Sigmoid colon (tissue), 6 donors: ENCODE measurements at regions not wholly inside any gene's neighbourhood (a gene's known extent, or its start where the extent isn't known, plus 50 kb on each side); places are given as distances from the start of the nearest gene placed in this dataset.

ENCODE experiments used
- DNase-seq: peaks from one replicate; pipeline ENCODE4 v3.0.0-alpha.2; 2019
- H3K27ac ChIP-seq, 4 donors: fragments of 200-600 bp; sonication (generic); one replicate each; pipeline ENCODE4 v1.5.1; 2016 to 2019; ENCODE audit warnings: mild to moderate bottlenecking in 1 of 4
- H3K27me3 ChIP-seq, 3 donors: fragments of 200-600 bp; sonication (generic); one replicate each; pipeline ENCODE4 v1.5.1; 2019; ENCODE audit warnings: mild to moderate bottlenecking in 1 of 3
- H3K36me3 ChIP-seq, 4 donors: fragments of 200-600 bp; sonication (generic); one replicate each; pipeline ENCODE4 v1.5.1; 2016 to 2019
- H3K4me1 ChIP-seq, 4 donors: fragments of 200-600 bp; sonication (generic); one replicate each; pipeline ENCODE4 v1.5.1; 2017 to 2019
- H3K4me3 ChIP-seq, 4 donors: fragments of 200-600 bp; sonication (generic); one replicate each; pipeline ENCODE4 v1.5.1; 2017 to 2019; ENCODE audit warnings: mild to moderate bottlenecking in 2 of 4, moderate library complexity in 1 of 4
- H3K9me3 ChIP-seq, 4 donors: fragments of 200-600 bp in 3 of 4; sonication (generic) in 3 of 4; one replicate each; pipeline versions ENCODE4 v1.5.1 to v1.6.1; 2013 to 2019
- EP300 ChIP-seq, 4 donors: sonication (generic); formaldehyde crosslinking; IDR thresholded peaks; one replicate each; pipeline ENCODE4 v1.6.1; 2017; ENCODE audit warnings: antibody characterized with exemption in 4 of 4
- POLR2A ChIP-seq, 2 donors: fragments of 450-650 bp; IDR thresholded peaks; one replicate each; pipeline ENCODE4 v1.6.1; 2016; ENCODE audit warnings: antibody characterized with exemption in 2 of 2, mild to moderate bottlenecking in 2 of 2, moderate library complexity in 2 of 2
- POLR2AphosphoS5 ChIP-seq, 4 donors: sonication (generic); formaldehyde crosslinking; IDR thresholded peaks; one replicate each; pipeline ENCODE4 v1.6.1; 2017; ENCODE audit warnings: antibody characterized with exemption in 4 of 4
- WGBS, 2 donors: extraction: QIAGEN DNeasy Blood & Tissue Kit; methylation state at CpG; one replicate each; pipeline ENCODE4 v1.1.7; 2013; 5-methylcytosine and 5-hydroxymethylcytosine counted together
- intact Hi-C: fragments of 100-400 bp; cut with DNase I; formaldehyde crosslinking; loops from one replicate; pipeline ENCODE4 v1.15.1; 2023
- TF ChIP-seq, protein P1 (sequence below), 4 experiments: fragments of 450-650 bp in 3 of 4; fragments of 200-600 bp in 1 of 4; IDR thresholded peaks; one replicate each; pipeline ENCODE4 v1.5.1; 2016 to 2019; ENCODE audit warnings: antibody characterized with exemption in 4 of 4, mild to moderate bottlenecking in 3 of 4, moderate library complexity in 2 of 4
- donor health status: healthy with polysubstance abuse.
- donor health status: healthy.

DNA sequence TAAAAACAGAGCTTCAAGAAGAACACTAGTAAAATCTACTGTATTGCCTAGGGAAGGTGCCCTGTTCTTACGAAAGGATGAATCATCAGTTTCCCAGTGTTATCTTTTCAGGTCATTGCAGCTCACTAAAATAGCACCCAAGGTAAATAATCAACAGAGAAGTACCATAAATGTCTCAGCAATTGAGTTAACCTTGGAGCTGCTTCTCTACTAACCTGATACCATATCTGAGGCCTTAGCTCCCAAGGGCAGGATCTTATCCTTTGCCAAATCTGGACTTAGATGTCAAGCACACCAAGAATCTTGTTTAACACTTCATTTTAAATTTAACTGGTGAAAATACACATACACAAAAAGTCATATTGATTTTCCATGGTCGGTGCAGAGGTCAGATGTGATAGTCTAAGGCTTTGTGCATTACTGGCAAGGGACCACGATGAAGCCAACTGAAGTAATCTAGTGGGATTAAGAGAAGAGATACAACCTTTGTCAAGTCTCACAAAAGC, 81.5 kb downstream of the EDN1 start:
- H3K9me3 ChIP-seq = peaks cover 0 to under 1% (median 0%) of the 10 kb centered on the region in 4 donors
- TF ChIP-seq EP300 (IDR thresholded peaks at IDR 0.05) = no peak
- no peak for TF ChIP-seq POLR2AphosphoS5 (IDR thresholded peaks at IDR 0.05)
- TF ChIP-seq, protein P1, sequence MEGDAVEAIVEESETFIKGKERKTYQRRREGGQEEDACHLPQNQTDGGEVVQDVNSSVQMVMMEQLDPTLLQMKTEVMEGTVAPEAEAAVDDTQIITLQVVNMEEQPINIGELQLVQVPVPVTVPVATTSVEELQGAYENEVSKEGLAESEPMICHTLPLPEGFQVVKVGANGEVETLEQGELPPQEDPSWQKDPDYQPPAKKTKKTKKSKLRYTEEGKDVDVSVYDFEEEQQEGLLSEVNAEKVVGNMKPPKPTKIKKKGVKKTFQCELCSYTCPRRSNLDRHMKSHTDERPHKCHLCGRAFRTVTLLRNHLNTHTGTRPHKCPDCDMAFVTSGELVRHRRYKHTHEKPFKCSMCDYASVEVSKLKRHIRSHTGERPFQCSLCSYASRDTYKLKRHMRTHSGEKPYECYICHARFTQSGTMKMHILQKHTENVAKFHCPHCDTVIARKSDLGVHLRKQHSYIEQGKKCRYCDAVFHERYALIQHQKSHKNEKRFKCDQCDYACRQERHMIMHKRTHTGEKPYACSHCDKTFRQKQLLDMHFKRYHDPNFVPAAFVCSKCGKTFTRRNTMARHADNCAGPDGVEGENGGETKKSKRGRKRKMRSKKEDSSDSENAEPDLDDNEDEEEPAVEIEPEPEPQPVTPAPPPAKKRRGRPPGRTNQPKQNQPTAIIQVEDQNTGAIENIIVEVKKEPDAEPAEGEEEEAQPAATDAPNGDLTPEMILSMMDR (IDR thresholded peaks at IDR 0.05) = no peak
- no peak for TF ChIP-seq POLR2A (IDR thresholded peaks at IDR 0.05)
- no peaks in the 10 kb centered on the region for H3K36me3 ChIP-seq
- intact Hi-C loops = no loop called here
- WGBS, 2 donors = 16 to 69% methylated on average over 3 of the region's 3 CpGs
- no peak for DNase-seq
- H3K27me3 ChIP-seq = no peaks in the 10 kb centered on the region
- H3K4me3 ChIP-seq = no peak overlapping the region
- no peak overlapping the region for H3K27ac ChIP-seq
- no peaks in the 10 kb centered on the region for H3K4me1 ChIP-seq

DNA sequence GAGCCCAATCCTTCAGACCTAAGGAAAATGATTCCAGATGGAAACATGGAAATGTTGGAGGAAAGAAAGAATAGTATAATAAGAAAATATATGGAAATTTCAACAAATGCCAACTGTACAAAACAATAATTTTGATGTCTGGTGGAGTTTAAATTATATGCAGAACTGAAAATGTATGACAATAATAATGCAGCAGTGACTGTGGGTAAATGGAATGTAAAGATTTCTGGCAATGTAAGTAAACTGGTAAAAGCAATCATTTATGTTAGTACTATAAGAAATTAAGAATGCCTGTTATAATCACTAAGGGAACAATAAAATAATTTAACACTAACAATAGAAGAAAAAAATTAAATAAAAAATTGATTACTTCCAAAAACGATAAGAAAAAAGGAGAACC, 89.0 kb downstream of the EDN1 start:
- Histone ChIP-seq H3K36me3 (no peaks in the 10 kb centered on the region), H3K27ac (no peak overlapping the region), H3K27me3 (no peaks in the 10 kb centered on the region), H3K9me3 (peaks cover 0 to 2% (median under 1%) of the 10 kb centered on the region in 4 donors), H3K4me3 (no peak overlapping the region), H3K4me1 (no peaks in the 10 kb centered on the region)
- TF ChIP-seq, protein P1 (IDR thresholded peaks at IDR 0.05) = no peak
- TF ChIP-seq EP300 (IDR thresholded peaks at IDR 0.05) = no peak
- TF ChIP-seq POLR2A (IDR thresholded peaks at IDR 0.05) = no peak
- no peak for TF ChIP-seq POLR2AphosphoS5 (IDR thresholded peaks at IDR 0.05)
- 89 to 96% methylated on average over 1 of the region's 1 CpG for WGBS, 2 donors
- DNase-seq = no peak
- intact Hi-C loops = no loop called here

DNA sequence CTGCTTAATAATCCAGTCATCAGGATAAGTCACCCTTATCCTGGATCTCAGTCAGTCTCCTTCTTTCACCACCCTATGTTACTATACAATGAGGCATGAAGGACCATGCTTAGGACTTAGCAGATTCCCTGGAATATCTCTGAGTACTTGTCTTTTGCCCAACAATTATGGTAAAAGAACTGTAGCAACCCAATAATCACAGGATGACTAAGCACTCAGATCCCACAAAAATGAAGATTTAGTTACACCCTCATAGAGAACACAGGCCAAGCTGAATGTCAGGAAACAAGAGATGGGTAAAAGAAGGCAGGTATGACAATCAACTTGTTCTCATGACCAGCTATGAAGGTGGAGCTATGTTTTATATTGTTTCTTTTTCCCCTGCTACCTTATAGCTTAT, 91.4 kb downstream of the EDN1 start:
- intact Hi-C loops = no loop called here
- DNase-seq = no peak
- no peaks in the 10 kb centered on the region for H3K4me1 ChIP-seq
- H3K4me3 ChIP-seq = no peak overlapping the region
- H3K36me3 ChIP-seq = no peaks in the 10 kb centered on the region
- H3K9me3 ChIP-seq = peaks cover 0 to 2% (median under 1%) of the 10 kb centered on the region in 4 donors
- TF ChIP-seq POLR2A (IDR thresholded peaks at IDR 0.05) (no peak), EP300 (IDR thresholded peaks at IDR 0.05) (no peak), POLR2AphosphoS5 (IDR thresholded peaks at IDR 0.05) (no peak)
- TF ChIP-seq, protein P1 (IDR thresholded peaks at IDR 0.05) = no peak
- H3K27me3 ChIP-seq = no peaks in the 10 kb centered on the region
- H3K27ac ChIP-seq = no peak overlapping the region

DNA sequence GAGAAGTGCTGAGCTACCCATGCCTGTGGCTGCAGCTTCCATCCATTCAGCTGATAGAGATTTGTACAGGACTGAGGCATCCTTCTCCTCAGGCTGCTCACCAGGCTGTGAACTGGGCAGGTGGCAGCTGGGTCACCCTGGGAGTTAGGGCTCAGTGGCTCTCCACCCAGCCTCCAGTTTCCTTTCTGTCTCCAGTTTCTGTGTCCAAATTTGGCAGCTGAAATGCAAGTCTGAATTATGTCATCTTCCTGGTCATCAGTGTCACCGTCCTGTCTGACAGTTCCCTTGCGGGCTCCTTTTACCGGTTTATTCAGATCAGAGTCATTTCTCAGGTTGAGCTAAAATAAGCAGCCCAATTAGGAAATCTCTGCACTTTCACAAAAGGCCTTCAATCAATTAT, 93.3 kb downstream of the EDN1 start:
- H3K4me3 ChIP-seq = no peak overlapping the region
- no peak for DNase-seq
- intact Hi-C loops = no loop called here
- TF ChIP-seq POLR2A (IDR thresholded peaks at IDR 0.05) (no peak), POLR2AphosphoS5 (IDR thresholded peaks at IDR 0.05) (no peak), EP300 (IDR thresholded peaks at IDR 0.05) (no peak)
- TF ChIP-seq, protein P1 (IDR thresholded peaks at IDR 0.05) = no peak
- WGBS, 2 donors = 88 to 93% methylated on average over 3 of the region's 3 CpGs
- no peaks in the 10 kb centered on the region for H3K9me3 ChIP-seq
- H3K27me3 ChIP-seq = no peaks in the 10 kb centered on the region
- no peaks in the 10 kb centered on the region for H3K36me3 ChIP-seq
- H3K27ac ChIP-seq = no peak overlapping the region
- no peaks in the 10 kb centered on the region for H3K4me1 ChIP-seq

DNA sequence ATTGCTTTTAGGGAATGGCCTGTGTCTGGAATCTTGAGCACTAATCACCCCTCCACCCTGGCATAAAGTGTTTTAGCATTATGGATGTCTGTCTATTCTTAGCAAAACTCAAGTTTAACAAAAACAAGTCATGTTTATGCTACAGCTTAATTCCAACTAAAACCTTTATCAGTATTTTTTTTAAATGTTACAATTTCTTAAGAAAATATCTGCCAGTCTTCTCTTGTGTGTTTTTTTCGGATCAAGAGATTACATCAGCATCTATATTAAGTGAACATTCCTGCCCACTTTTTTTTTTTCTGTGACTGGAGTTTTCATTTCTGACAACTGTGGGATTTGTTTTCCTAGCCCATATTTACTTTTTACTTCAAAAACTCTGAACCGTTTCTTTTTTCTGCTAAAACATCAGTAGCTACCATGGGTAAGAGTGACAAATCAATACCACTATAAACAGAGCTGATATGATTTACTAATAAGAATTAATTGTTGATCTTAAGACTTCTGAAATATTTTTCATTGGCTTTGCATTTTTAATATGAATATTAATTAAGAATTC, 94.3 kb downstream of the EDN1 start:
- intact Hi-C loops = no loop called here
- H3K4me3 ChIP-seq = no peak overlapping the region
- WGBS, 2 donors = 66 to 67% methylated on average over 2 of the region's 2 CpGs
- no peaks in the 10 kb centered on the region for H3K9me3 ChIP-seq
- no peaks in the 10 kb centered on the region for H3K4me1 ChIP-seq
- no peaks in the 10 kb centered on the region for H3K27me3 ChIP-seq
- DNase-seq = no peak
- no peaks in the 10 kb centered on the region for H3K36me3 ChIP-seq
- no peak for TF ChIP-seq POLR2AphosphoS5 (IDR thresholded peaks at IDR 0.05)
- TF ChIP-seq, protein P1 (IDR thresholded peaks at IDR 0.05) = no peak
- no peak for TF ChIP-seq POLR2A (IDR thresholded peaks at IDR 0.05)
- TF ChIP-seq EP300 (IDR thresholded peaks at IDR 0.05) = no peak
- no peak overlapping the region for H3K27ac ChIP-seq
